Progenitor cell of endocrine pancreas (in vitro differentiated cells): ENCODE measurements at regions not wholly inside any gene's neighbourhood (a gene's known extent, or its start where the extent isn't known, plus 50 kb on each side); places are given as distances from the start of the nearest gene placed in this dataset.
"Not testable (repeated sequence)": the region's sequence is repeated elsewhere in the genome, so short reads cannot be mapped to it uniquely, and the experiment has no call there.

ENCODE experiments used
- DNase-seq: peaks from one replicate; pipeline ENCODE4 v3.0.0; 2021; ENCODE audit warnings: low spot score; ENCODE audit not compliant: unreplicated experiment
- H3K27ac Mint-ChIP-seq: 2 replicates; pipeline ENCODE4 v1.8.0; 2021; ENCODE audit warnings: mild to moderate bottlenecking, moderate library complexity, mixed read lengths
- H3K27me3 Mint-ChIP-seq: 2 replicates; pipeline ENCODE4 v1.8.0; 2021; ENCODE audit warnings: mixed read lengths
- H3K36me3 Mint-ChIP-seq: 2 replicates; pipeline ENCODE4 v1.8.0; 2022; ENCODE audit warnings: mixed read lengths; ENCODE audit not compliant: insufficient read depth
- H3K4me1 Mint-ChIP-seq: 2 replicates; pipeline ENCODE4 v1.8.0; 2021; ENCODE audit warnings: low read depth, mixed read lengths
- H3K4me3 Mint-ChIP-seq: 2 replicates; pipeline ENCODE4 v1.8.0; 2021; ENCODE audit warnings: low read depth, mild to moderate bottlenecking, moderate library complexity, mixed read lengths
- H3K9me3 Mint-ChIP-seq: 2 replicates; pipeline ENCODE4 v1.8.0; 2021; ENCODE audit warnings: low read depth, mixed read lengths
- TF ChIP-seq, protein P1 (sequence below): fragments of 200-600 bp; sonication (generic); IDR thresholded peaks from one replicate; pipeline ENCODE4 v1.5.0; 2021; ENCODE audit warnings: antibody characterized with exemption, mild to moderate bottlenecking; ENCODE audit not compliant: unreplicated experiment

DNA sequence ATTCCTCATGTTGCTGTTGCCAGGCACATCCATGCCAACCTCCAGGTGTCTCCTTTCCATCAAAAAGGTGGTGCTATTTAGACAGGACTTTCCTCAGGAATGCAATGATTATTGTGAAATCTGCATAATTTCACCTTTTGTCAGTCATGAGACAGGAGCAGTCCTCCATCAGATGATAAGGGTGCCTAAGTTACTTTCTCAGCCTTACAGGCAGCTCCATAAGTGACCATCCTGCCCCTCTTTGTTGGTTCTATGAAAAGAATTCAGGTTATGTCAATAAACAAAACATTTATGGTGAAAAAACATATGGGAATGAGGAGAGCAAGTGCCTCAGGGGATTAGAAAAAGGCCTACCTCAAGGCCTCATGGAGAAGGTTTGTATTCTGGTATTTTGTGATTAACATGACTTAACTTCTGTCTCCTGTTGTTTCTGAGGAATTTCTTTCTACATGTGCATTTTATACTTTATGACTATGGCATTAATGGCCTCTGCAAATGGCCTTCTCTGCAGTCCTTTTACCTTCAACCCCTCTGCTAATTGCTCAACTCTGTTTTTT lies 110.3 kb upstream of the DIAPH3 start:
- Mint-ChIP-seq H3K4me1 (no peaks in the 10 kb centered on the region), H3K9me3 (peaks cover 7% of the 10 kb centered on the region), H3K27me3 (peaks cover 3% of the 10 kb centered on the region), H3K36me3 (peaks cover 6% of the 10 kb centered on the region), H3K27ac (no peak overlapping the region), H3K4me3 (no peak overlapping the region)
- DNase-seq: no peak
- TF ChIP-seq, protein P1, sequence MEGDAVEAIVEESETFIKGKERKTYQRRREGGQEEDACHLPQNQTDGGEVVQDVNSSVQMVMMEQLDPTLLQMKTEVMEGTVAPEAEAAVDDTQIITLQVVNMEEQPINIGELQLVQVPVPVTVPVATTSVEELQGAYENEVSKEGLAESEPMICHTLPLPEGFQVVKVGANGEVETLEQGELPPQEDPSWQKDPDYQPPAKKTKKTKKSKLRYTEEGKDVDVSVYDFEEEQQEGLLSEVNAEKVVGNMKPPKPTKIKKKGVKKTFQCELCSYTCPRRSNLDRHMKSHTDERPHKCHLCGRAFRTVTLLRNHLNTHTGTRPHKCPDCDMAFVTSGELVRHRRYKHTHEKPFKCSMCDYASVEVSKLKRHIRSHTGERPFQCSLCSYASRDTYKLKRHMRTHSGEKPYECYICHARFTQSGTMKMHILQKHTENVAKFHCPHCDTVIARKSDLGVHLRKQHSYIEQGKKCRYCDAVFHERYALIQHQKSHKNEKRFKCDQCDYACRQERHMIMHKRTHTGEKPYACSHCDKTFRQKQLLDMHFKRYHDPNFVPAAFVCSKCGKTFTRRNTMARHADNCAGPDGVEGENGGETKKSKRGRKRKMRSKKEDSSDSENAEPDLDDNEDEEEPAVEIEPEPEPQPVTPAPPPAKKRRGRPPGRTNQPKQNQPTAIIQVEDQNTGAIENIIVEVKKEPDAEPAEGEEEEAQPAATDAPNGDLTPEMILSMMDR: no peak

DNA sequence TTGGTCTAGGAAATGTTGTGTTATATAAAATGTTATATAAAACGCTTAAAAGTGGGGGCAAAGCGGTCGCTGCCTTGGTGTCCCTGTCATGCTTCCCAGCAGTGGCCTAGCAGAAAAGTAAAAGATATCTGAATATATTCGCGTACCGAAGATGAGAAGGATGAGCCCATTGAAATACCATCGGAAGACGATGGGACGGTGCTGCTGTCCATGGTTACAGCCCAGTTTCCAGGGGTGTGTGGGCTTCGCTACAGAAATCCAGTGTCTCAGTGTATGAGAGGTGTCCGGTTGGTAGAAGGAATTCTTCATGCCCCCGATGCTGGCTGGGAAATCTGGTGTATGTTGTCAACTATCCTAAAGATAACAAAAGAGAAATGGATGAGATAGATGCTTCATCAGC lies 110.9 kb upstream of the DIAPH3 start:
- H3K4me3 Mint-ChIP-seq: no peak overlapping the region
- H3K36me3 Mint-ChIP-seq: peaks cover 6% of the 10 kb centered on the region
- H3K4me1 Mint-ChIP-seq: no peaks in the 10 kb centered on the region
- TF ChIP-seq, protein P1: no peak
- DNase-seq: no peak
- H3K9me3 Mint-ChIP-seq: peaks cover 7% of the 10 kb centered on the region
- no peak overlapping the region for H3K27ac Mint-ChIP-seq
- peaks cover 3% of the 10 kb centered on the region for H3K27me3 Mint-ChIP-seq

DNA sequence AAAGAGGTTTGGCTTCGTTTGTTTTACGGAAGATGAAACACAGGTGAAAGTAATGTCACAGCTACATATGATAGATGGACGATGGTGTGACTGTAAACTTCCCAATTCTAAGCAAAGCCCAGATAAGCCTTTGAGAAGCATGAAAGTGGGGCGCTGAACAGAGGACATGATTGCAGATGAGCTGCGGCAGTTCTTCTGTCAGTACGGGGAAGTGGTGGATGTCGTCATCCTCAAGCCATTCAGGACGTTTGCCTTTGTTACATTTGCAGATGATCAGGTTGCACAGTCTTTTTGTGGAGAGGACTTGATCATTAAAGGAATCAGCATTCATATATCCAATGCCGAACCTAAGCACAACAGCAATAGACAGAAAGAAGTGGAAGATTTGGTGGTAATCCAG lies 111.5 kb upstream of the DIAPH3 start:
- TF ChIP-seq, protein P1: no peak
- no peak for DNase-seq
- Mint-ChIP-seq H3K4me3 (no peak overlapping the region), H3K27ac (no peak overlapping the region), H3K36me3 (peaks cover 6% of the 10 kb centered on the region), H3K27me3 (peaks cover 3% of the 10 kb centered on the region), H3K9me3 (peaks cover 7% of the 10 kb centered on the region), H3K4me1 (no peaks in the 10 kb centered on the region)

DNA sequence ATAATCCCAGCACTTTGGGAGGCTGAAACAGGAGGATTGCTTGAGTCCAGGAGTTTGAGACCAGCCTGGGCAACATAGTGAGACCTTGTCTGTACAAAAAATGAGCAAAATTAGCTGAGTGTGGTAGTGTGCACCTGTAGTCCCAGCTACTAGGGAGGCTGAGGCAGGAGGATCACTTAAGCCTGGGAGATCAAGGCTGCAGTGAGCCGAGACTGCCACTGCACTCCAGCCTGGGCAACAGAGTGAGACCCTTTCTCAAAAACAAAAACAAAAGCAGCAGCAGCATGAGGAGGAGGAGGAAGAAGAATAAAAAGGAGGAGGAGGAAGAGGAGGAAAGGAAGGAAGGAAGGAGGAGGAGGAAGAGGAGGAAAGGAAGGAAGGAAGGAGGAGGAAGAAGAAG lies 116.5 kb upstream of the TDRD3 start:
- not testable (repeated sequence) for DNase-seq, H3K9me3 Mint-ChIP-seq, H3K4me3 Mint-ChIP-seq, H3K27me3 Mint-ChIP-seq, H3K27ac Mint-ChIP-seq, H3K4me1 Mint-ChIP-seq, H3K36me3 Mint-ChIP-seq

DNA sequence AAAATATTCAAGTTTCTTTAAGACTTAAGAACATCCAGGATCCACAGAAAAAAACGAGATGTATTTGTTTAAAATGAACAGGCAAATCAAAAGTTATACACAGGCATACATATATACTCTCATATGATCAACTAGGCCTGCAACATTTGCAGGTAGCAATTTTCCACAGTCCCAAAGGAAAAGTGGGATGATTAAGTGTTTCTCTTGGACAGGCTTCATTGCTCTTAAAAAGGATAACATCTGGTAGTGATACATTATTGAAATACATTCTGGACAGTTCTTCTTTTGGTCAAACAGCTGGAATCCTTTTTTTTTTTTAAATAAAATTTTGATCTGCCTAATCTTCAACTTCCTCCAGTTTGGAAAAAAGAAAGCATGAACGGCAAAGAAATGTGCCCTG lies 114.8 kb upstream of the TDRD3 start:
- TF ChIP-seq, protein P1: no peak
- H3K9me3 Mint-ChIP-seq: no peaks in the 10 kb centered on the region
- no peak overlapping the region for H3K27ac Mint-ChIP-seq
- no peaks in the 10 kb centered on the region for H3K4me1 Mint-ChIP-seq
- no peak for DNase-seq
- H3K4me3 Mint-ChIP-seq: no peak overlapping the region
- no peaks in the 10 kb centered on the region for H3K27me3 Mint-ChIP-seq
- H3K36me3 Mint-ChIP-seq: no peaks in the 10 kb centered on the region

DNA sequence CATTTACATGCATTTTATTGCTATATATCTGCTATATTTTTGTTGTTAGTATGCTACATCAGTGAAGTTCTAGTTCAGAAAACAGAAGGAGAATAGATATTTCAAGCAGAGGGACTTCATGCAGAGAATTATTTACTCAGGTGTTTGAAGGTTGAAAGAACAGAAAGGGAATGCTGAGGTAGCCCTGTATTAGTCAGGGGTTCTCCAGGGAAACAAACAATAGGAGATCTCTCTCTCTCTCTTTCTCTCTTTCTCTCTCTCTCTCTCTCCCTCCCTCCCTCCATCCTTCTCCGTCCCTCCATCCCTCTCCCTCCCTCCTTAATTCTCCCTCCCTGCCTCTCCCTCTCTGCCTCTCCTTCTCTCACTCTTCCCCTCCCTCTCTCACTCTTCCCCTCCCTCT lies 114.3 kb upstream of the TDRD3 start:
- H3K4me3 Mint-ChIP-seq: no peak overlapping the region
- DNase-seq: no peak
- no peaks in the 10 kb centered on the region for H3K4me1 Mint-ChIP-seq
- no peaks in the 10 kb centered on the region for H3K27me3 Mint-ChIP-seq
- TF ChIP-seq, protein P1: no peak
- H3K27ac Mint-ChIP-seq: no peak overlapping the region
- H3K36me3 Mint-ChIP-seq: no peaks in the 10 kb centered on the region
- H3K9me3 Mint-ChIP-seq: no peaks in the 10 kb centered on the region
